ENCODE measurements at regions not wholly inside any gene's neighbourhood (a gene's known extent, or its start where the extent isn't known, plus 50 kb on each side); places are given as distances from the start of the nearest gene placed in this dataset.

- TF ChIP-seq, protein P1, sequence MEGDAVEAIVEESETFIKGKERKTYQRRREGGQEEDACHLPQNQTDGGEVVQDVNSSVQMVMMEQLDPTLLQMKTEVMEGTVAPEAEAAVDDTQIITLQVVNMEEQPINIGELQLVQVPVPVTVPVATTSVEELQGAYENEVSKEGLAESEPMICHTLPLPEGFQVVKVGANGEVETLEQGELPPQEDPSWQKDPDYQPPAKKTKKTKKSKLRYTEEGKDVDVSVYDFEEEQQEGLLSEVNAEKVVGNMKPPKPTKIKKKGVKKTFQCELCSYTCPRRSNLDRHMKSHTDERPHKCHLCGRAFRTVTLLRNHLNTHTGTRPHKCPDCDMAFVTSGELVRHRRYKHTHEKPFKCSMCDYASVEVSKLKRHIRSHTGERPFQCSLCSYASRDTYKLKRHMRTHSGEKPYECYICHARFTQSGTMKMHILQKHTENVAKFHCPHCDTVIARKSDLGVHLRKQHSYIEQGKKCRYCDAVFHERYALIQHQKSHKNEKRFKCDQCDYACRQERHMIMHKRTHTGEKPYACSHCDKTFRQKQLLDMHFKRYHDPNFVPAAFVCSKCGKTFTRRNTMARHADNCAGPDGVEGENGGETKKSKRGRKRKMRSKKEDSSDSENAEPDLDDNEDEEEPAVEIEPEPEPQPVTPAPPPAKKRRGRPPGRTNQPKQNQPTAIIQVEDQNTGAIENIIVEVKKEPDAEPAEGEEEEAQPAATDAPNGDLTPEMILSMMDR (IDR thresholded peaks at IDR 0.05; ENCODE audit: insufficient read depth, low read depth, low read length, missing control alignments) = no peak
- DNase-seq (ENCODE audit: low read depth) = no peak
- H3K4me3 ChIP-seq (ENCODE audit: low read depth, low read length) = no peak overlapping the region
Measured at GRCh38 chr1:94326329-94326728, 88.9 kb upstream of the ARHGAP29 start.

- DNase-seq (ENCODE audit: low read depth) = no peak
- H3K4me3 ChIP-seq (ENCODE audit: low read depth, low read length) = no peak overlapping the region
- TF ChIP-seq, protein P1 (IDR thresholded peaks at IDR 0.05; ENCODE audit: insufficient read depth, low read depth, low read length, missing control alignments) = no peak
Measured at GRCh38 chr1:94325377-94326302, 88.3 kb upstream of the ARHGAP29 start.

- H3K4me3 ChIP-seq (ENCODE audit: low read depth, low read length) = no peak overlapping the region
- DNase-seq (ENCODE audit: low read depth) = no peak
- TF ChIP-seq, protein P1 (IDR thresholded peaks at IDR 0.05; ENCODE audit: insufficient read depth, low read depth, low read length, missing control alignments) = no peak
Measured at GRCh38 chr1:94324178-94324544, 86.8 kb upstream of the ARHGAP29 start.

DNA sequence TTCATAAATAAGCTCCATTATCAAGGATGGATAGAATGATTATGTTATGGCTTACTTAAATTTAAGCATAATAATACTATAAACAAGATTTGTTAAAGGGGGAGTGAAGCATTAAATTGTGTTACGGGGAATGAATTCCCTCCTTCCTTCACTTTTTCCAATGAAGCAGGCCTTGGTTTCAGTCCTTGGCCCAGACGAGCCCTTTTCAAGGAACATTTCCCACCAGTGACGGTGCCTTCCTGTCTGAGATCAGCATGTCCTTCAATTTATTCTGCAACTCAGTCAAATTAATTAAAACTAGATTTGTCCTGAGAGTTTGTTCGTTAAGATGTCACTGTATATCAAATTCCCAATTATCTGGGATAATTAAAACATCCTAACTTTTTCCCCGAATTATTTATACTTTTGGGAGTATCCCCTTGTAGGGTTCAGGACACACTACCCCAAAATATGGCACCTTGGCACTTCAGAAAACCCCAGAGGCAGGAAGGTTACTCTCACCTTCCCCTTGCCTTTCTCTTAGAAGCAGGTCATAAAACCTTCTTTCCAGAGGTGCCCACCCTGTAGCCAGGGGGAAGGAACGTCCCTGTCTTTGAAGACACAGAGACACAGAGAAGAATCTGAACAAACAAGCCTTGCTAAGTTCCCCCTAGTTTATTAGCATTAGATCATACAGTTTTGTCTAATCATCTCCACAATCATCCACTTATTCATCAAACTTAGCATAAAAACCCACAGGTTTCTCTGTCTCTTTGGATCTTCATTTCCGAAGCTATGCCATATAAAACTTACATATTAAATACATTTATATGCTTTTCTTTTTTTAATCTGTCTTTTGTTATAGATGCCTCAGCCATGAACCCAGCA, 86.2 kb upstream of the ARHGAP29 start:
- TF ChIP-seq, protein P1 (IDR thresholded peaks at IDR 0.05; ENCODE audit: insufficient read depth, low read depth, low read length, missing control alignments) = no peak
- no peak overlapping the region for H3K4me3 ChIP-seq (ENCODE audit: low read depth, low read length)
- no peak for DNase-seq (ENCODE audit: low read depth)

DNA sequence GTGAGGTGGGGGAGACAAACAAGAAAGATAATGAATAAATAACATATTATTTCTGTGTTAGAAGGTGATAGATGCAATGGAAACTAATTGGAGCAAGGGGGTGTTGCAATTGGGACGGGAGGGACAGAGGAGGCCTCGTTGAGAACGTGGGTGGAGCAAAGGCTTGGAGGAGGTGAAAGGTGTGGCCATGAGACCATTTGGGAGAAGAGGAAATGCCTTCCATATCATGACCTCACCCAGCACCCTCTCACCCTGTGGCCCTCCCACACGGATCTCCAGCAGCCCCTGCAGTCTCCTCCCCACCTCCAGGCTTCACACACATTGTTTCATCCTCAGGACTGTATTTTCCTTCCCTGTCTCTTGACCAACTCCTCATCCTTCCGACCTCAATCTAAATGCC, 85.3 kb upstream of the ARHGAP29 start:
- TF ChIP-seq, protein P1 (IDR thresholded peaks at IDR 0.05; ENCODE audit: insufficient read depth, low read depth, low read length, missing control alignments) = no peak
- H3K4me3 ChIP-seq (ENCODE audit: low read depth, low read length) = no peak overlapping the region
- no peak for DNase-seq (ENCODE audit: low read depth)

- DNase-seq (ENCODE audit: low read depth) = no peak
- TF ChIP-seq, protein P1 (IDR thresholded peaks at IDR 0.05; ENCODE audit: insufficient read depth, low read depth, low read length, missing control alignments) = no peak
- no peak overlapping the region for H3K4me3 ChIP-seq (ENCODE audit: low read depth, low read length)
Measured at GRCh38 chr1:94321662-94322061, 84.3 kb upstream of the ARHGAP29 start.
